Lung (tissue), 11 donors: ENCODE measurements at regions not wholly inside any gene's neighbourhood (a gene's known extent, or its start where the extent isn't known, plus 50 kb on each side); places are given as distances from the start of the nearest gene placed in this dataset.
"Not testable (repeated sequence)": the region's sequence is repeated elsewhere in the genome, so short reads cannot be mapped to it uniquely, and the experiment has no call there.

Source experiments
- ATAC-seq: fragments of 200-7000 bp; cut with Tn5 transposase; one replicate; pipeline ENCODE4 v1.9.1; 2020; ENCODE audit warnings: moderate number of reproducible peaks; ENCODE audit not compliant: insufficient read depth, low FRiP score
- DNase-seq, 3 donors: peaks; one replicate each; pipeline ENCODE4 v3.0.0-alpha.2; 2013 to 2017
- H3K27ac ChIP-seq, 2 donors: one replicate each; pipeline ENCODE4 v1.5.1; 2013; ENCODE audit warnings: mild to moderate bottlenecking in 2 of 2, moderate library complexity in 2 of 2, control low read depth in 1 of 2, inconsistent platforms in 1 of 2, low read depth in 1 of 2, low read length in 1 of 2
- H3K27me3 ChIP-seq, 3 donors: one replicate each; pipeline ENCODE4 v1.5.1; 2013; ENCODE audit warnings: low read length in 2 of 3; ENCODE audit not compliant: control insufficient read depth in 3 of 3, insufficient read depth in 3 of 3
- H3K36me3 ChIP-seq, 4 donors: one replicate each; pipeline ENCODE4 v1.5.1; 2013; ENCODE audit warnings: low read length in 4 of 4, mild to moderate bottlenecking in 1 of 4, moderate library complexity in 1 of 4; ENCODE audit not compliant: control insufficient read depth in 4 of 4, insufficient read depth in 4 of 4
- H3K4me1 ChIP-seq, 5 donors: one replicate each; pipeline ENCODE4 v1.5.1; 2013; ENCODE audit warnings: low read length in 5 of 5, mild to moderate bottlenecking in 2 of 5, moderate library complexity in 1 of 5; ENCODE audit not compliant: control insufficient read depth in 5 of 5, insufficient read depth in 5 of 5
- H3K4me3 ChIP-seq: one replicate; pipeline ENCODE4 v1.5.1; 2013; ENCODE audit warnings: mild to moderate bottlenecking, control low read depth, moderate library complexity
- H3K9ac ChIP-seq, 2 donors: one replicate each; pipeline ENCODE4 v1.5.1; 2013; ENCODE audit warnings: low read length in 2 of 2, control low read depth in 1 of 2; ENCODE audit not compliant: insufficient read depth in 1 of 2
- H3K9me3 ChIP-seq, 4 donors: one replicate each; pipeline ENCODE4 v1.5.1; 2013; ENCODE audit warnings: low read length in 3 of 4, mild to moderate bottlenecking in 1 of 4, moderate library complexity in 1 of 4; ENCODE audit not compliant: control insufficient read depth in 4 of 4, insufficient read depth in 3 of 4
- WGBS, 2 donors: extraction: QIAGEN DNeasy Blood & Tissue Kit; methylation state at CpG; one replicate each; pipeline ENCODE4 v1.1.7; 2013; 5-methylcytosine and 5-hydroxymethylcytosine counted together
- TF ChIP-seq, protein P1 (sequence below): IDR thresholded peaks from 2 replicates; pipeline ENCODE4 v1.5.1; 2012; ENCODE audit warnings: mild to moderate bottlenecking; ENCODE audit errors: control extremely low read depth, extremely low read depth
- donor health status: control.
- donor health status: control.
- donor health status: Bipolar disorder and iron deficiency.
- donor health status: healthy.
- donor health status: DM: yes; HTN: yes; CAD: no.

- Histone ChIP-seq H3K4me3 (no peak overlapping the region), H3K9me3 (no peaks in the 10 kb centered on the region), H3K36me3 (no peaks in the 10 kb centered on the region), H3K9ac (no peak overlapping the region), H3K27me3 (peaks cover 0 to 3% (median 0%) of the 10 kb centered on the region in 3 donors), H3K4me1 (peaks cover 0 to 4% (median 2%) of the 10 kb centered on the region in 5 donors), H3K27ac (no peak overlapping the region)
- ATAC-seq = no peak
- 79 to 82% methylated on average over 2 of the region's 2 CpGs for WGBS, 2 donors
- no peak for DNase-seq
- TF ChIP-seq, protein P1, sequence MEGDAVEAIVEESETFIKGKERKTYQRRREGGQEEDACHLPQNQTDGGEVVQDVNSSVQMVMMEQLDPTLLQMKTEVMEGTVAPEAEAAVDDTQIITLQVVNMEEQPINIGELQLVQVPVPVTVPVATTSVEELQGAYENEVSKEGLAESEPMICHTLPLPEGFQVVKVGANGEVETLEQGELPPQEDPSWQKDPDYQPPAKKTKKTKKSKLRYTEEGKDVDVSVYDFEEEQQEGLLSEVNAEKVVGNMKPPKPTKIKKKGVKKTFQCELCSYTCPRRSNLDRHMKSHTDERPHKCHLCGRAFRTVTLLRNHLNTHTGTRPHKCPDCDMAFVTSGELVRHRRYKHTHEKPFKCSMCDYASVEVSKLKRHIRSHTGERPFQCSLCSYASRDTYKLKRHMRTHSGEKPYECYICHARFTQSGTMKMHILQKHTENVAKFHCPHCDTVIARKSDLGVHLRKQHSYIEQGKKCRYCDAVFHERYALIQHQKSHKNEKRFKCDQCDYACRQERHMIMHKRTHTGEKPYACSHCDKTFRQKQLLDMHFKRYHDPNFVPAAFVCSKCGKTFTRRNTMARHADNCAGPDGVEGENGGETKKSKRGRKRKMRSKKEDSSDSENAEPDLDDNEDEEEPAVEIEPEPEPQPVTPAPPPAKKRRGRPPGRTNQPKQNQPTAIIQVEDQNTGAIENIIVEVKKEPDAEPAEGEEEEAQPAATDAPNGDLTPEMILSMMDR = no peak
These were observed 272.8 kb upstream of the DAAM1 start for GRCh38 chr14:58915646-58916045.

DNA sequence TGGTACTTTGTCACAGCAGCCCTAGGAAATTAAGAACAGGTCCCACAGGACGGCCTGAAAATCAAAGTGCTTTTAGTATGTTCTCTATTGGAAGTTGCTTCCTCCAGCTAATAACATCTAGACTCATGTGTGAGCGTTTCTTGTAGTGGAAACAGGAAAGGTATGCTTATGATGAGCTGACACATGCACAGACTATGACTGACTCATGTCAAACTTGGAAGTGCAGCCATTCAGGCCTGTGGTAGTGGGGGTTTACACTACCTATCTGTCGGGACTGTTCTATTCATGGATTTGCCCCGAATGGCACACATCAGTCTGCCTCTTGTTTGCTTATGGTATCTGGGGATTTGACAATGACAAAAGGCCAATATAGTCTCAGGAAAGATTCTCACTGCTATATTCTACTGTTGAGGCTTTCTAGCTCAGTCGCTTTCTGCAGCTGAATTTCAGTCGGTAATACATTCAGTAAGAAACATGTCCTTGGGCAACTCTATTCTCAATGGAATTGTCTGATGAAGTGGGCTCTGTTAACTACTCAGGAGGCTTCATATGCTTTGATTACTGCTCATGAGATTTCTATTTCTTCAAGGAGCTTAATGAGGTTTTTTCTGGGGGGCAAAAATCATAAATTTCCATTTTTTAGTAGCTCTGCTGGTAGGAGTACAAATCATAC, 270.3 kb upstream of the DAAM1 start:
- H3K27ac ChIP-seq = no peak overlapping the region
- H3K9me3 ChIP-seq = no peaks in the 10 kb centered on the region
- ATAC-seq (no peak), DNase-seq (no peak)
- H3K36me3 ChIP-seq = no peaks in the 10 kb centered on the region
- WGBS, 2 donors = 86 to 91% methylated on average over 6 of the region's 6 CpGs
- H3K27me3 ChIP-seq = peaks cover 0 to 3% (median 0%) of the 10 kb centered on the region in 3 donors
- TF ChIP-seq, protein P1 = no peak
- no peak overlapping the region for H3K9ac ChIP-seq
- peaks cover 0 to 4% (median 2%) of the 10 kb centered on the region in 5 donors for H3K4me1 ChIP-seq
- H3K4me3 ChIP-seq = no peak overlapping the region

- no peak overlapping the region for H3K9ac ChIP-seq
- TF ChIP-seq, protein P1 = no peak
- no peaks in the 10 kb centered on the region for H3K36me3 ChIP-seq
- H3K27ac ChIP-seq = no peak overlapping the region
- WGBS, 2 donors = 77 to 79% methylated on average over 6 of the region's 6 CpGs
- H3K9me3 ChIP-seq = peaks cover 0 to 2% (median 0%) of the 10 kb centered on the region in 4 donors
- peaks cover 0 to 3% (median 0%) of the 10 kb centered on the region in 3 donors for H3K27me3 ChIP-seq
- ATAC-seq (no peak), DNase-seq (peak in 1 of 3 donors; percentile 29)
- no peak overlapping the region for H3K4me3 ChIP-seq
- peaks cover 0 to 4% (median 2%) of the 10 kb centered on the region in 5 donors for H3K4me1 ChIP-seq
These were observed 269.2 kb upstream of the DAAM1 start for GRCh38 chr14:58919217-58919616.

DNA sequence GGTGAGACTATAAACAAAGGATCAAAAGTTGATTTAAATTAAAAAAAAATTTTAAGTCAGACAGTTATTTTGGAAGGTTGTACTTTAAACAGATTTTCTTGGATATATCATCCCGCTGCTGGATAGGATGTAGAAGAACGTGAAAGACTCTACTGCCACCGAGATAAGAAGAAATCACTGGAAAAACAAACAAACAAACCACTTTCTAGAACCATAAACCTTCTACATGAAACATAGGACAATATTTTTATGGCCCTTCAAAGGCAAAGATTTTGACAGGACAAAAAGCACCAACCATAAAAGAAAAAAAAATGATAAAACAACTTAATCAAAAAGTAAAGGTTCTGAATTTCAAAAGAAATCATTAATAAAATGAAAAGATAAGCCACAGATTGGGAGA, 268.2 kb upstream of the DAAM1 start:
- Histone ChIP-seq H3K9me3 (peaks cover 0 to 2% (median 0%) of the 10 kb centered on the region in 4 donors), H3K27me3 (peaks cover 0 to 3% (median 0%) of the 10 kb centered on the region in 3 donors), H3K27ac (no peak overlapping the region), H3K4me3 (no peak overlapping the region), H3K36me3 (no peaks in the 10 kb centered on the region), H3K4me1 (peaks cover 0 to 4% (median 2%) of the 10 kb centered on the region in 5 donors), H3K9ac (no peak overlapping the region)
- TF ChIP-seq, protein P1 = no peak
- DNase-seq = no peak
- WGBS, 2 donors = 67 to 85% methylated on average over 3 of the region's 3 CpGs
- ATAC-seq = no peak

DNA sequence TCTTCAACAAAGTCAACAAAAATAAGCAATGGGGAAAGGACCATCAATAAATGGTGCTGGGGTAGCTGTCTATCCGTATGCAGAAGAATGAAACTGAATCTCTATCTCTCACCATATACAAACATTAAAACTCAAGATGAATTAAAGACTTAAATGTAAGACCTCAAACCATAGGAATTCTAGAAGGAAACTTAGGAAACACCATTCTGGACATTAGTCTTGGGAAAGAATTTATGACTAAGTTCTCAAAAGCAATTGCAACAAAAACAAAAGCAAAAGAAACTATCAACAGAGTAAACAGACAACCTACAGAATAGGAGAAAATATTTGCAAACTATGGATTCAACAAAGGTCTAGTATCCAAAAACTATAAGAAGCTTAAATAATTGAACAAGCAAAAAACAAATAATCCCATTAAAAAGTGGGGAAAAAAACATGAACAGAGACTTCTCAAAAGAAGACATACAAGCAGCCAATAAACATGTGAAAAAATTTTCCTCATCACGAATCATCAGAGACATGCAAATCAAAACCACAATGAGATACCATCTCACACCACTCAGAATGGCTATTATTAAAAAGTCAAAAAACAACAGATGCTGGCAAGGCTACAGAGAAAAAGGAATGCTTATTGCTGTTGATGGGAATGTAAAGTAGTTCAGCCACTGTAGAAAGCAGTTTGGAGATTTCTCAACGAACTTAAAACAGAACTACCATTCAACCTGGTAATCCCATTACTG, 266.1 kb upstream of the DAAM1 start:
- not testable (repeated sequence) for H3K27ac ChIP-seq, H3K4me3 ChIP-seq, H3K27me3 ChIP-seq, DNase-seq, H3K9me3 ChIP-seq, H3K36me3 ChIP-seq, H3K9ac ChIP-seq, H3K4me1 ChIP-seq, ATAC-seq
- 75 to 86% methylated on average over 3 of the region's 3 CpGs for WGBS, 2 donors
